Right hindlimb (tissue), 1 donor: ENCODE measurements at regions not wholly inside any gene's neighbourhood (a gene's known extent, or its start where the extent isn't known, plus 50 kb on each side); places are given as distances from the start of the nearest gene placed in this dataset.

ENCODE experiments used
- DNase-seq: peaks from one replicate; pipeline ENCODE4 v3.0.0-alpha.2; 2018

- DNase-seq = no peak
These were observed 278.2 kb downstream of the SNX13 start for GRCh38 chr7:17661982-17662585.

- DNase-seq = no peak
These were observed 277.1 kb downstream of the SNX13 start for GRCh38 chr7:17663061-17663675.

- no peak for DNase-seq
These were observed 275.3 kb downstream of the SNX13 start for GRCh38 chr7:17665029-17665428.

- DNase-seq = no peak
These were observed 272.2 kb downstream of the SNX13 start for GRCh38 chr7:17668122-17668521.

GRCh38 chr7:17669204-17669603 is 271.1 kb downstream of the SNX13 start:
- no peak for DNase-seq

- no peak for DNase-seq
These were observed 268.3 kb downstream of the SNX13 start for GRCh38 chr7:17671956-17672355.

- no peak for DNase-seq
These were observed 267.5 kb downstream of the SNX13 start for GRCh38 chr7:17672783-17673182.

GRCh38 chr7:17674166-17674942 is 265.9 kb downstream of the SNX13 start:
- no peak for DNase-seq

- DNase-seq = no peak
These were observed 265.2 kb downstream of the SNX13 start for GRCh38 chr7:17674943-17675608.

- no peak for DNase-seq
These were observed 262.9 kb downstream of the SNX13 start for GRCh38 chr7:17677408-17677807.

- DNase-seq = no peak
These were observed 261.4 kb downstream of the SNX13 start for GRCh38 chr7:17678896-17679295.

- no peak for DNase-seq
These were observed 260.8 kb downstream of the SNX13 start for GRCh38 chr7:17679458-17679857.

- no peak for DNase-seq
These were observed 260.3 kb downstream of the SNX13 start for GRCh38 chr7:17680026-17680425.

- no peak for DNase-seq
These were observed 259.3 kb downstream of the SNX13 start for GRCh38 chr7:17680943-17681351.

GRCh38 chr7:17681965-17682364 is 258.3 kb downstream of the SNX13 start:
- DNase-seq = no peak

- no peak for DNase-seq
These were observed 257.7 kb downstream of the SNX13 start for GRCh38 chr7:17682586-17682985.

- DNase-seq = no peak
These were observed 255.2 kb downstream of the SNX13 start for GRCh38 chr7:17685141-17685540.

- no peak for DNase-seq
These were observed 252.9 kb downstream of the SNX13 start for GRCh38 chr7:17687361-17687760.

GRCh38 chr7:17689361-17689902 is 250.9 kb downstream of the SNX13 start:
- DNase-seq = no peak

GRCh38 chr7:17690030-17690429 is 250.3 kb downstream of the SNX13 start:
- DNase-seq = no peak

GRCh38 chr7:17696422-17696821 is 243.9 kb downstream of the SNX13 start:
- DNase-seq = no peak

GRCh38 chr7:17697128-17697881 is 243.0 kb downstream of the SNX13 start:
- no peak for DNase-seq

- DNase-seq = no peak
These were observed 240.6 kb downstream of the SNX13 start for GRCh38 chr7:17699696-17700095.
